ENCODE measurements at regions not wholly inside any gene's neighbourhood (a gene's known extent, or its start where the extent isn't known, plus 50 kb on each side); places are given as distances from the start of the nearest gene placed in this dataset.

DNA sequence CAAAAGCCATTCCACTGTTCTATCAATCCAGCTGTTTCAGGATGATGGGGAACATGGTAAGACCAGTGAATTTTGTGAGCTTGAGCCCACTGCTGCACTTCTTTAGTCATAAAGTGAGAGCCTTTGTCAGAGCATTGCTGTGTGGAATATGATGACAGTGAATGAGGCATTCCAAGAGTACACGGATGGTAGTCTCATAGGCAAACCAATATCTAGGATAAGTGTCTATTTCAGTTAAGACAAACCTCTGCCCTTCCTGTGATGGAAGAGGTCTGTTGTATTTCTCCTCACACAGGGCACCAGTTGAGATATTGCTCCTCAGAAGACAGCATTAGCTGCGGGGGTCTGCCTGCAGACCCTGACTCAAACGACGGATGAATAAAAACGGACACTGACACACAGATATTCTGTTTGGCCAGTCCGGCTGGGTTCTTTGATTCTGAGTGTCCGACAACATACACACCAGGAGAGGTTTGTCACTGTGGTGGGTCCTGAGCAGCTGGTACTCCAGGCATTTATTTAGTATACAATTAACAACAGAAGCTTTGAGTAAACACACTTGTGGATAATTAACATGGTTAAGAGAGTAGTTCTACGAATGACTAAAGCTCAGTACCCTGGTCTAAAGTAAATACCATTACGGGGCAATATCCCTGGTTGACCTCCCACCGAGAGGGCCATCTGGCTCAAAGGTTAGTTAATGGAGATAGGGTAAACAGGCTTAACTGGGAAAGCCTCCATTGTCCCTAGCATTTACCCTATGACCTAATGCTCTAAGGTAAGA lies 121.7 kb downstream of the ZNF280B start (continued):
- TF ChIP-seq THAP8 (CRISPR knock-in tag; IDR thresholded peaks at IDR 0.05; ENCODE audit: borderline replicate concordance) (no peak), ZNF138 (CRISPR knock-in tag; IDR thresholded peaks at IDR 0.05; ENCODE audit: low read depth) (no peak), REPIN1 (CRISPR knock-in tag; IDR thresholded peaks at IDR 0.05; ENCODE audit: borderline replicate concordance, low read depth) (peak; percentile 21; the same call in 1 of the 2 replicates), ZNF280D (CRISPR knock-in tag; IDR thresholded peaks at IDR 0.05) (no peak), SMAD1 (CRISPR knock-in tag; IDR thresholded peaks at IDR 0.05; ENCODE audit: borderline replicate concordance, low read depth) (no peak), ZNF383 (CRISPR knock-in tag; IDR thresholded peaks at IDR 0.05; ENCODE audit: borderline replicate concordance) (no peak), ARID3A (IDR thresholded peaks at IDR 0.05; ENCODE audit: low read depth, low read length) (peak; percentile 90), MEIS1 (CRISPR knock-in tag; IDR thresholded peaks at IDR 0.05; ENCODE audit: borderline replicate concordance) (0 out of 2 replicates have a peak, but pooled peaks have one; percentile 27), AKAP8 (CRISPR knock-in tag; IDR thresholded peaks at IDR 0.05) (no peak), ZNF547 (CRISPR knock-in tag; IDR thresholded peaks at IDR 0.05) (no peak), NPAS2 (CRISPR knock-in tag; IDR thresholded peaks at IDR 0.05; ENCODE audit: borderline replicate concordance) (no peak), HDAC2 (CRISPR knock-in tag; IDR thresholded peaks at IDR 0.05) (peak; percentile 93), ZSCAN29 (CRISPR knock-in tag; conservative IDR thresholded peaks at IDR 0.05) (0 out of 2 replicates have a peak, but pooled peaks have one; percentile 44), NONO (IDR thresholded peaks at IDR 0.05) (no peak), NONO (CRISPR knock-in tag; conservative IDR thresholded peaks at IDR 0.05) (peak; percentile 42; the same call in 1 of the 2 replicates), ZSCAN9 (CRISPR knock-in tag; IDR thresholded peaks at IDR 0.05; ENCODE audit: borderline replicate concordance) (peak; percentile 87; the same call in 1 of the 2 replicates), KLF6 (CRISPR knock-in tag; IDR thresholded peaks at IDR 0.05) (0 out of 2 replicates have a peak, but pooled peaks have one; percentile 55), ZNF30 (CRISPR knock-in tag; IDR thresholded peaks at IDR 0.05) (no peak)
- TF ChIP-seq, protein P1, sequence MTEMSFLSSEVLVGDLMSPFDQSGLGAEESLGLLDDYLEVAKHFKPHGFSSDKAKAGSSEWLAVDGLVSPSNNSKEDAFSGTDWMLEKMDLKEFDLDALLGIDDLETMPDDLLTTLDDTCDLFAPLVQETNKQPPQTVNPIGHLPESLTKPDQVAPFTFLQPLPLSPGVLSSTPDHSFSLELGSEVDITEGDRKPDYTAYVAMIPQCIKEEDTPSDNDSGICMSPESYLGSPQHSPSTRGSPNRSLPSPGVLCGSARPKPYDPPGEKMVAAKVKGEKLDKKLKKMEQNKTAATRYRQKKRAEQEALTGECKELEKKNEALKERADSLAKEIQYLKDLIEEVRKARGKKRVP (CRISPR knock-in tag; IDR thresholded peaks at IDR 0.05): peak in 1 of 2 experiments; percentile 50; a peak in 2 of 4 replicates
- TF ChIP-seq, protein P2, sequence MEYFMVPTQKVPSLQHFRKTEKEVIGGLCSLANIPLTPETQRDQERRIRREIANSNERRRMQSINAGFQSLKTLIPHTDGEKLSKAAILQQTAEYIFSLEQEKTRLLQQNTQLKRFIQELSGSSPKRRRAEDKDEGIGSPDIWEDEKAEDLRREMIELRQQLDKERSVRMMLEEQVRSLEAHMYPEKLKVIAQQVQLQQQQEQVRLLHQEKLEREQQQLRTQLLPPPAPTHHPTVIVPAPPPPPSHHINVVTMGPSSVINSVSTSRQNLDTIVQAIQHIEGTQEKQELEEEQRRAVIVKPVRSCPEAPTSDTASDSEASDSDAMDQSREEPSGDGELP (IDR thresholded peaks at IDR 0.05; ENCODE audit: borderline replicate concordance, low read depth): peak; percentile 73

Measured in HepG2 (cell line).